Parathyroid adenoma (tissue), 2 donors: ENCODE measurements at regions not wholly inside any gene's neighbourhood (a gene's known extent, or its start where the extent isn't known, plus 50 kb on each side); places are given as distances from the start of the nearest gene placed in this dataset.

Experiments used
- H2AFZ ChIP-seq: fragments of 300-600 bp; sonication (generic); one replicate; pipeline ENCODE4 v1.7.0; 2017; ENCODE audit warnings: antibody characterized with exemption, mild to moderate bottlenecking
- H3K27ac ChIP-seq: fragments of 300-600 bp; sonication (generic); one replicate; pipeline ENCODE4 v1.7.0; 2017
- H3K27me3 ChIP-seq: fragments of 300-600 bp; sonication (generic); one replicate; pipeline ENCODE4 v1.7.0; 2017; ENCODE audit warnings: low read length; ENCODE audit not compliant: control insufficient read depth, insufficient read depth
- H3K36me3 ChIP-seq: fragments of 300-600 bp; sonication (generic); one replicate; pipeline ENCODE4 v1.7.0; 2017; ENCODE audit warnings: low read length; ENCODE audit not compliant: control insufficient read depth, insufficient read depth
- H3K4me1 ChIP-seq: fragments of 300-600 bp; sonication (generic); one replicate; pipeline ENCODE4 v1.7.0; 2017; ENCODE audit warnings: control low read depth
- H3K4me2 ChIP-seq: fragments of 300-600 bp; sonication (generic); one replicate; pipeline ENCODE4 v1.7.0; 2017; ENCODE audit warnings: low read length
- H3K4me3 ChIP-seq: fragments of 300-600 bp; sonication (generic); one replicate; pipeline ENCODE4 v1.7.0; 2017; ENCODE audit warnings: low read depth, low read length
- H3K79me2 ChIP-seq: fragments of 300-600 bp; sonication (generic); one replicate; pipeline ENCODE4 v1.7.0; 2017; ENCODE audit warnings: control low read depth
- H3K9ac ChIP-seq: fragments of 300-600 bp; sonication (generic); one replicate; pipeline ENCODE4 v1.7.0; 2017; ENCODE audit warnings: mild to moderate bottlenecking
- H3K9me3 ChIP-seq: fragments of 300-600 bp; sonication (generic); one replicate; pipeline ENCODE4 v1.7.0; 2017; ENCODE audit warnings: low read length; ENCODE audit not compliant: control insufficient read depth
- TF ChIP-seq, protein P1 (sequence below): fragments of 300-600 bp; sonication (generic); IDR thresholded peaks from one replicate; pipeline ENCODE4 v1.7.0; 2017; ENCODE audit warnings: antibody characterized with exemption, mild to moderate bottlenecking
- donor health status: primary hyperparathyroidism.

DNA sequence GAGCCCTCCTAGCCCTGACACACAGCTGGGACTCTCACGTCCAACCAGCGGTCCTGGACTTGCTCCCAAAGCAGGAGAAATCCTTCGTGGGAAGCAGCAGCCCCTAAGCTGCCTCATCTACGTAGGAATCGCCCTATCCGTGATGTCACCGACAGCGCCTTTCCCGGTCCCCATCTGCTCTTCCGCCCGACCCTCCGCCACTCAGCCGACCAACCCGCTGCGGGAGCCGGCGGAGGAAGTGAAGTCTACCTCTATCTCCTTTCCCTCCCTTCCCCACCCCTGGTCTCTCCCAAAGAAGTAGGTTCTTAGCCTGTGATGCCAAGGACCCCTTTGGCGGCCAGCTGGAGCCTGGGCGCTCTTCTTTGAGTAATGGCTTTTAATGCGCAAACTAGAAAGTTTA, 272.1 kb downstream of the FAM72C start:
- H3K79me2 ChIP-seq: no peaks in the 10 kb centered on the region
- TF ChIP-seq, protein P1, sequence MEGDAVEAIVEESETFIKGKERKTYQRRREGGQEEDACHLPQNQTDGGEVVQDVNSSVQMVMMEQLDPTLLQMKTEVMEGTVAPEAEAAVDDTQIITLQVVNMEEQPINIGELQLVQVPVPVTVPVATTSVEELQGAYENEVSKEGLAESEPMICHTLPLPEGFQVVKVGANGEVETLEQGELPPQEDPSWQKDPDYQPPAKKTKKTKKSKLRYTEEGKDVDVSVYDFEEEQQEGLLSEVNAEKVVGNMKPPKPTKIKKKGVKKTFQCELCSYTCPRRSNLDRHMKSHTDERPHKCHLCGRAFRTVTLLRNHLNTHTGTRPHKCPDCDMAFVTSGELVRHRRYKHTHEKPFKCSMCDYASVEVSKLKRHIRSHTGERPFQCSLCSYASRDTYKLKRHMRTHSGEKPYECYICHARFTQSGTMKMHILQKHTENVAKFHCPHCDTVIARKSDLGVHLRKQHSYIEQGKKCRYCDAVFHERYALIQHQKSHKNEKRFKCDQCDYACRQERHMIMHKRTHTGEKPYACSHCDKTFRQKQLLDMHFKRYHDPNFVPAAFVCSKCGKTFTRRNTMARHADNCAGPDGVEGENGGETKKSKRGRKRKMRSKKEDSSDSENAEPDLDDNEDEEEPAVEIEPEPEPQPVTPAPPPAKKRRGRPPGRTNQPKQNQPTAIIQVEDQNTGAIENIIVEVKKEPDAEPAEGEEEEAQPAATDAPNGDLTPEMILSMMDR: no peak
- no peaks in the 10 kb centered on the region for H3K36me3 ChIP-seq
- no peak overlapping the region for H3K4me3 ChIP-seq
- peaks cover 8% of the 10 kb centered on the region for H3K27me3 ChIP-seq
- no peak overlapping the region for H3K9ac ChIP-seq
- no peak overlapping the region for H3K4me2 ChIP-seq
- H3K4me1 ChIP-seq: no peaks in the 10 kb centered on the region
- no peak overlapping the region for H2AFZ ChIP-seq
- no peaks in the 10 kb centered on the region for H3K9me3 ChIP-seq
- no peak overlapping the region for H3K27ac ChIP-seq

DNA sequence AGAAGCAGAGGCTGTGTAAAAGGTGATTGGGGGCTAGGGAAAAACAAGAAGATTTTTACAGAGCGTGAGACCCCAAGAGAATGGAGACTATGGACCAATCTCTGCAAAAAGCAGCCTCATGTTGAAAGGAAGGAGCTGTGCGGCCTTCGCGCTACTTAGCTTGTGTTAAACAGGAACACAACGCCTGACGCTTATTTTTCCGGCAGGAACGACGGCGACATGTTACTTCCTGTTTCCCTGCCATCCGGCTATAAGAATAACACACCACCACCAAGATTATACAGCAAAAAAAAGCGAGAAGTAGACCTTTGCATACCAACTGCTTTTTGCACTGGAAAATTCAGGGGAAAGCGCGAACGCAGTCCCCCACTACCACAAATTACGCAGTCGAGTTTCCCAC, 272.7 kb downstream of the FAM72C start:
- no peak overlapping the region for H3K4me3 ChIP-seq
- no peaks in the 10 kb centered on the region for H3K9me3 ChIP-seq
- H3K27me3 ChIP-seq: peaks cover 8% of the 10 kb centered on the region
- no peak overlapping the region for H3K9ac ChIP-seq
- H3K4me2 ChIP-seq: no peak overlapping the region
- H2AFZ ChIP-seq: no peak overlapping the region
- no peaks in the 10 kb centered on the region for H3K4me1 ChIP-seq
- TF ChIP-seq, protein P1: no peak
- H3K27ac ChIP-seq: no peak overlapping the region
- H3K79me2 ChIP-seq: no peaks in the 10 kb centered on the region
- H3K36me3 ChIP-seq: no peaks in the 10 kb centered on the region

DNA sequence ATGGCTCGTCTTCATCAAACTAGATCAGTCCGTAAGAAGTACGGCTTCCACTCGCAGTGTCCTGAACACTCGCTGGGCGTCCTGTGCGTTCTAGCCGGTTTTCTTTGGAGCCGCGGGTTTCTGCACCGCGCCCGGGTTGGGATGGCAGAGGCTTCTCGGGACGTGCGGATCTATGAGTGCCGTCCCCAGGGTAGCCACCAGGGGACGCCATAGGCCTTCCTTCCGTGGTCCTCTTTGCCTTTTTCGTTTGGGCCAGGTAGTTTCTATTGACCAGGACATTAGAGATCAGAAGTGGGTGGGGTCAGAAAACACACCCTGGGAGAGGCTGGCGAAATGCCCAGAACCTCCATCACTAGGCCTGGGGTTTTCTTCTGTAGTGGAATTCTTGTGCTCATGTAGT, 273.8 kb downstream of the FAM72C start:
- H3K9me3 ChIP-seq: no peaks in the 10 kb centered on the region
- H3K27ac ChIP-seq: no peak overlapping the region
- no peaks in the 10 kb centered on the region for H3K79me2 ChIP-seq
- H3K9ac ChIP-seq: no peak overlapping the region
- peaks cover 8% of the 10 kb centered on the region for H3K27me3 ChIP-seq
- TF ChIP-seq, protein P1: no peak
- H3K4me1 ChIP-seq: no peaks in the 10 kb centered on the region
- H3K4me2 ChIP-seq: no peak overlapping the region
- H2AFZ ChIP-seq: no peak overlapping the region
- no peak overlapping the region for H3K4me3 ChIP-seq
- H3K36me3 ChIP-seq: no peaks in the 10 kb centered on the region

DNA sequence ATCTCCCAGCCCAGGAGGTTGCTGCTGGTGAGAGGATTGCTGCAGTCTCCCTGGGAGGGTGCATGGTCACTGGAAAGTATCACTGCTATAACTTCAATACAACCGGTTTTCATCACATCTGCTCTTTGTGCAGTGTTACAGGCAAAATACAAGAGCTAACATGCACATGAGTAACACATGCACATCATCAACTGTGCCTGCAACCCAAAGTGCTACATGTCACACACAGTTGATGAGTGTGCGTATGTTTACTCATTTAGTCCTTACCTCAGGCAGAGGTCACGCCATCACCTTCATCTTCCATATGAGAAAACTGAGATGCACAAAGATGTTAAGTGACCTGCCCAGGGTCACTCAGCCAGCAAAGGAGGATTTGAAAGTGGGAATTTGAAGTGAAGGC, 277.7 kb downstream of the FAM72C start:
- H3K4me1 ChIP-seq: no peaks in the 10 kb centered on the region
- H3K9me3 ChIP-seq: no peaks in the 10 kb centered on the region
- H3K4me2 ChIP-seq: no peak overlapping the region
- H3K4me3 ChIP-seq: no peak overlapping the region
- H3K27ac ChIP-seq: no peak overlapping the region
- TF ChIP-seq, protein P1: no peak
- H2AFZ ChIP-seq: no peak overlapping the region
- H3K36me3 ChIP-seq: no peaks in the 10 kb centered on the region
- no peak overlapping the region for H3K9ac ChIP-seq
- H3K27me3 ChIP-seq: peaks cover 7% of the 10 kb centered on the region
- H3K79me2 ChIP-seq: no peaks in the 10 kb centered on the region

DNA sequence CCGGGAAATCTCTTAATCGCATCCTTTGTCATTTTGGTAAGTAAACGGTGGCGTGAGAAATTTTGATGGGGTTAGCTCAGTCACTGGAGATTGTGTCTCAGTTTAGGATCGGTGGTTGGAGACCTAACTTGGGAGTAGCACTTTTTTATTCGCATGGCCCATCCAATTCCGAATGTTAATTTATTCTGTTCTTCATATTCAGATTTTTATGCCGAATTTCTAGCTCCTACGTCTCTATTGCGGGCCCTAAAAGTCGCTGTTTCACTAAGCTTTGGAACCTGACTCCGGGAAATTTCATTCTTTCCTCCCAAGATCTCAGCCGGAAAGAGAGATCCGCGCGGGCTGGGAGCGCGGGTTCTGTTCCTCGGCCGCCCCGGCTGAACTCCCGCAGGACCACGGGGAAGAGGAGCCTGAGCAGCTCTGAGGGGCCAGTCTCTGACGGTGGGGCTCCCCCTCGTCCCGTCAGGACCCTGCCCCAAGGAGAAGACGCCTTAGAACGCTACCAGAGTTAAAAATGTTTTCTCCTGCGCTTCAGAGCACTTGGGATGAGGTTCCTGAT, 279.7 kb downstream of the FAM72C start:
- TF ChIP-seq, protein P1: no peak
- H3K4me2 ChIP-seq: no peak overlapping the region
- H3K9me3 ChIP-seq: no peaks in the 10 kb centered on the region
- no peak overlapping the region for H3K4me3 ChIP-seq
- no peaks in the 10 kb centered on the region for H3K79me2 ChIP-seq
- no peak overlapping the region for H2AFZ ChIP-seq
- no peak overlapping the region for H3K9ac ChIP-seq
- no peaks in the 10 kb centered on the region for H3K27me3 ChIP-seq
- no peaks in the 10 kb centered on the region for H3K4me1 ChIP-seq
- no peaks in the 10 kb centered on the region for H3K36me3 ChIP-seq
- H3K27ac ChIP-seq: no peak overlapping the region
